Coronary artery (tissue), 2 donors: ENCODE measurements at regions not wholly inside any gene's neighbourhood (a gene's known extent, or its start where the extent isn't known, plus 50 kb on each side); places are given as distances from the start of the nearest gene placed in this dataset.

Source experiments
- DNase-seq: peaks from one replicate; pipeline ENCODE4 v3.0.0-alpha.2; 2017; ENCODE audit warnings: low spot score
- H3K27ac ChIP-seq, 2 donors: fragments of 200-600 bp; sonication (generic); one replicate each; pipeline ENCODE4 v1.5.1; 2016 to 2019
- H3K4me3 ChIP-seq: fragments of 200-600 bp; sonication (generic); 2 replicates; pipeline ENCODE4 v1.5.1; 2016; ENCODE audit warnings: mild to moderate bottlenecking, moderate library complexity
- CTCF ChIP-seq: fragments of 200-600 bp; sonication (generic); IDR thresholded peaks from one replicate; pipeline ENCODE4 v1.5.1; 2019; ENCODE audit warnings: antibody characterized with exemption

- DNase-seq: no peak
- no peak overlapping the region for H3K27ac ChIP-seq
- peak overlapping the region; percentile 6 for H3K4me3 ChIP-seq
- no peak for TF ChIP-seq CTCF
These were observed 361.2 kb upstream of the RIOK2 start for GRCh38 chr5:97544240-97544639.

- Histone ChIP-seq H3K4me3 (peak overlapping the region; percentile 6), H3K27ac (no peak overlapping the region)
- no peak for TF ChIP-seq CTCF
- DNase-seq: no peak
These were observed 361.6 kb upstream of the RIOK2 start for GRCh38 chr5:97544678-97545077.

DNA sequence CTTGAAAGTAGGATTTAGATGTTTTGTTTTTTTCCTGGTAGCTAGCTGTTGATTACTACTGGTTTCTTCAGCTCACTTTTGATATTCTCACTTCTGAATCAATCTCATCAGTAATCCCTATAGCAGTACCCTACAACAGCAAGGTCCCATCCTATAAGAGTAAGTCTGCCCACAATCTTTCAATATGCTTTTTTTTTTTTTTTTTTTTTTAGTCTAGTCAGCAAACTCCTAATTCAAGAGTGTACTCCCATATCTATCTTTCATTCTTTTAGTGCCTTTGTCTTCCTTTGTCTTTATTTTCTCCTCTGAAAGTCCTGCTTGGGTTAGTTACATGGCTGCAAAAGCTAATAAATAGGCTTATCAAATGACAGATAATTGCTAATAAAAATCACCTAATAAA is 362.4 kb upstream of the RIOK2 start:
- H3K4me3 ChIP-seq: no peak overlapping the region
- no peak for DNase-seq
- H3K27ac ChIP-seq: no peak overlapping the region
- TF ChIP-seq CTCF: no peak

DNA sequence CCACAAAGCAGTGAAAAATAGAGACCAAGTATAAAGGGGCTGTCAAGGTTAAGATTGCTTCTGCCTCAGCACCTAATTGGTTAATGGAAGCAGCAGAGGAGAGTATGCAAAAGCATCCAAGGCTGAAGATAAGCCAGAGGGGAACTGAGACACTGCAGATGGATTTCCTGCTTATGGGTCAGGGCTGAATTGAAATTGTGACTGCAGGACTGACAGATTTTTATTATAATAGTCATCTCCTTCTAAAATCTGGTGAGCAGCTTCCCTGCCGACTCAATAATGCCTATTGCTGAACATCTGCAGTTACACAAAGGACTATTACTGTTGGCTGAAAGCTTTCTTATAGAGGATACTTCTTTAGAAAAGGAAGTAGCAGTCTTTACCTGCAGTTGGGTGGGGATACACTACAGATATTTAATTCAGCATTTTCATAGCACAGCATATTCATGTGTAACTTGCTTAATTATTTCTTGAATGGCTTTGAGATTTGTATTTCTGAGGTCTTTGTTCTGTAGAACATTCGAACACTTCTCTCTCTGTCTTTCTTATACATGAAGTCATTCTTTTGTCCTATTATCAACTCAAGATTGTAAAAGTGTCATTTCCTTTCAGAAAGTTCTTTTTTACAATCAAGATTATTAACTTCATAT is 363.0 kb upstream of the RIOK2 start:
- H3K27ac ChIP-seq: no peak overlapping the region
- no peak overlapping the region for H3K4me3 ChIP-seq
- TF ChIP-seq CTCF: no peak
- no peak for DNase-seq

DNA sequence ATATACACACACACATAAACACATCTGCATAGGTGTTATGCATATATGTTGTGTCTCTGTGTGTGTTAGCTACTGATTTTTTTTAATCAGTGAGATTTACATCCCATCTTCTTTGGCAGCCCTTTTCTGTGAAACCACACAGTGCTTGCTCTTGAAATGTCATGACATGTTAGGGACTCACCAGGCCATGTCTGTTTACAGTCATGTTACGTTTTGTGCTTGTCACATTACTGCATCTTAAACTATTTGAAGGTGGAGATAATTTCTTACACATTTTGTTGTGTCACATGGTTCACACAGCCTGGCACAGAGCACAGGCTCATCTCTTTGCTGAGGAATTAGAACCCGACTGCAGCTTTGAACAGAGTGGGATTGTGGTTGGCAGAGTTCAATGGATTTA is 364.4 kb upstream of the RIOK2 start:
- DNase-seq: no peak
- Histone ChIP-seq H3K27ac (no peak overlapping the region), H3K4me3 (no peak overlapping the region)
- no peak for TF ChIP-seq CTCF

GRCh38 chr5:97547999-97548738 is 365.1 kb upstream of the RIOK2 start:
- no peak for DNase-seq
- TF ChIP-seq CTCF: no peak
- Histone ChIP-seq H3K27ac (no peak overlapping the region), H3K4me3 (no peak overlapping the region)

GRCh38 chr5:97548739-97549080 is 365.7 kb upstream of the RIOK2 start:
- TF ChIP-seq CTCF: no peak
- no peak for DNase-seq
- H3K27ac ChIP-seq: no peak overlapping the region
- H3K4me3 ChIP-seq: no peak overlapping the region
